Upper lobe of left lung (tissue), 6 donors: ENCODE measurements at regions not wholly inside any gene's neighbourhood (a gene's known extent, or its start where the extent isn't known, plus 50 kb on each side); places are given as distances from the start of the nearest gene placed in this dataset.

Source experiments
- ATAC-seq, 2 donors: fragments of 200-7000 bp; cut with Tn5 transposase; one replicate each; pipeline ENCODE4 v1.9.1; 2022; ENCODE audit warnings: mild to moderate bottlenecking in 2 of 2, moderate library complexity in 2 of 2; ENCODE audit not compliant: low FRiP score in 2 of 2
- DNase-seq, 2 donors: peaks; one replicate each; pipeline ENCODE4 v3.0.0-alpha.2; 2019 to 2020
- H3K27ac ChIP-seq, 4 donors: fragments of 200-600 bp; sonication (generic); one replicate each; pipeline ENCODE4 v1.5.1; 2016 to 2019
- H3K27me3 ChIP-seq, 4 donors: fragments of 200-600 bp; sonication (generic); one replicate each; pipeline ENCODE4 v1.5.1; 2017 to 2019
- H3K36me3 ChIP-seq, 4 donors: fragments of 200-600 bp; sonication (generic); one replicate each; pipeline ENCODE4 v1.5.1; 2016 to 2019
- H3K4me1 ChIP-seq, 4 donors: fragments of 200-600 bp; sonication (generic); one replicate each; pipeline ENCODE4 v1.5.1; 2018 to 2019
- H3K4me3 ChIP-seq, 4 donors: fragments of 200-600 bp; sonication (generic); one replicate each; pipeline ENCODE4 v1.5.1; 2017 to 2019; ENCODE audit warnings: mild to moderate bottlenecking in 2 of 4, moderate library complexity in 1 of 4
- H3K9me3 ChIP-seq, 4 donors: fragments of 200-600 bp; sonication (generic); one replicate each; pipeline ENCODE4 v1.5.1; 2018 to 2019
- EP300 ChIP-seq, 4 donors: sonication (generic); formaldehyde crosslinking; IDR thresholded peaks; one replicate each; pipeline ENCODE4 v1.5.1; 2017; ENCODE audit warnings: antibody characterized with exemption in 4 of 4, control low read depth in 2 of 4
- POLR2A ChIP-seq, 4 donors: fragments of 450-650 bp; IDR thresholded peaks; one replicate each; pipeline ENCODE4 v1.5.1; 2016 to 2017; ENCODE audit warnings: antibody characterized with exemption in 4 of 4, mild to moderate bottlenecking in 2 of 4
- POLR2AphosphoS5 ChIP-seq, 2 donors: sonication (generic); formaldehyde crosslinking; IDR thresholded peaks; one replicate each; pipeline ENCODE4 v1.5.1; 2017; ENCODE audit warnings: antibody characterized with exemption in 2 of 2
- WGBS, 2 donors: methylation state at CpG; one replicate each; pipeline ENCODE4 v1.1.5; 2017 to 2018; 5-methylcytosine and 5-hydroxymethylcytosine counted together
- TF ChIP-seq, protein P1 (sequence below), 6 experiments: fragments of 450-650 bp in 4 of 6; fragments of 200-600 bp in 2 of 6; sonication (generic) in 2 of 6; IDR thresholded peaks; one replicate each; pipeline ENCODE4 v1.5.1; 2016 to 2019; ENCODE audit warnings: antibody characterized with exemption in 6 of 6
- donor health status: DM: no; HTN: no; CAD: no; lungs with moderate emphysema.
- donor health status: DM: no; HTN: yes; CAD: no; lungs with severe emphysema.

DNA sequence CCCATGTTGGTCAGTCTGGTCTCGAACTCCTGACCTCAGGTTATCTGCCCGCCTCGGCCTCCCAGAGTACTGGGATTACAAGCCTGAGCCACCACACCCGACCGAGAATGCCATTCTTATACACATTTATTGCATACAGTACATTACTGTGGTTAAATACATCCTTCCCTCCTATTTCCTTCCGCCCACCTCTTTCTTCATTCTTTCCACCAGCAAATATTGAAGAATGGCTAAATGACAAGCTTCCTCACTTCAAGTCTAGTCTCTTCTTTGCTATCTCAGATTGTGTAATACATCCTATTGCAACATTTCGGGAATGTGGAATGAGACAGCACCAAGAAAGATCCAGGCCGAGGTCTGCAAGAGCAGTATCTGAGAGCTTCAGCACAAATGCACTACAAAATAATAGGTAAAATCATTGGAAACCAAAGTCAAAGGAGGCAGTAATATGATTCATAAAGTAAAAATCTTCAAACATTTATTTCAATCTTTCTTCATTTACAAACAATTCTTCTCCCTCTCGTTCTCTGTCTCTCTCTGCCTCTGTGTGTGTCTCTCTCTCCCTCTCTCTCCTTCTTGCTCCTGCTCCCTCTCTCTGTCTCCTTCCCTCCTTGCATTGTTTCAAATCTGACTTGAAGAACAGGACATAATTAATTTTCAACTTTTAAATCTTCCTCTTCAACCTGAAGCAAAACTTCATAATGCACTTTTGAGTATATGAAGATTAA is 94.7 kb upstream of the TGFBR2 start:
- DNase-seq (no peak), ATAC-seq (peak in 1 of 2 donors; percentile 95)
- H3K9me3 ChIP-seq, result no peaks in the 10 kb centered on the region
- peak overlapping the region in 2 of 4 donors; percentile 19 to 30 for H3K27ac ChIP-seq
- 54 to 63% methylated on average over 9 of the region's 9 CpGs for WGBS, 2 donors
- no peaks in the 10 kb centered on the region for H3K27me3 ChIP-seq
- no peak overlapping the region for H3K4me3 ChIP-seq
- TF ChIP-seq POLR2AphosphoS5 (IDR thresholded peaks at IDR 0.05) (peak in 1 of 2 donors; percentile 68), POLR2A (IDR thresholded peaks at IDR 0.05) (no peak), EP300 (IDR thresholded peaks at IDR 0.05) (peak in 1 of 4 donors; percentile 31)
- peaks cover 8 to 9% (median 9%) of the 10 kb centered on the region in 4 donors for H3K4me1 ChIP-seq
- no peaks in the 10 kb centered on the region for H3K36me3 ChIP-seq

DNA sequence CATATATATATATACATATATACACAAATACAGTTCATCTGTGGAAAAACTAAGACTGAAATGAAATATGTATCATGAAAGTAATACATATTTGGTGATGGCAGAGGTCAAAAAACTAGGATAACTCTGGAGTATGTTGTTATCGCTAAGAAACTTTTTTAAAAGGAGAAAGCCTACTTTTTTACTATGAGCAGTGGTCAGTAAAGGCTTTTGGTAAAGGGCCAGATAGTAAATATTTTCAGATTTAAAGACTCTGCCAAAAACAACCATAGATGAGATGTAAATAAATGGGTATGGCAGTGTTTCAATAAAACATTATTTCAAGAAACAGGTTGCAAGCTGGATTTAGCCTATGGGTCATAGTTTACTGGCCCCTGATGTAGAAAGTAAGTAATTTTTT is 93.8 kb upstream of the TGFBR2 start:
- peaks cover 8 to 11% (median 10%) of the 10 kb centered on the region in 4 donors for H3K4me1 ChIP-seq
- H3K9me3 ChIP-seq, result no peaks in the 10 kb centered on the region
- ATAC-seq (no peak), DNase-seq (no peak)
- TF ChIP-seq POLR2AphosphoS5 (IDR thresholded peaks at IDR 0.05), result no peak
- no peak for TF ChIP-seq EP300 (IDR thresholded peaks at IDR 0.05)
- TF ChIP-seq, protein P1, sequence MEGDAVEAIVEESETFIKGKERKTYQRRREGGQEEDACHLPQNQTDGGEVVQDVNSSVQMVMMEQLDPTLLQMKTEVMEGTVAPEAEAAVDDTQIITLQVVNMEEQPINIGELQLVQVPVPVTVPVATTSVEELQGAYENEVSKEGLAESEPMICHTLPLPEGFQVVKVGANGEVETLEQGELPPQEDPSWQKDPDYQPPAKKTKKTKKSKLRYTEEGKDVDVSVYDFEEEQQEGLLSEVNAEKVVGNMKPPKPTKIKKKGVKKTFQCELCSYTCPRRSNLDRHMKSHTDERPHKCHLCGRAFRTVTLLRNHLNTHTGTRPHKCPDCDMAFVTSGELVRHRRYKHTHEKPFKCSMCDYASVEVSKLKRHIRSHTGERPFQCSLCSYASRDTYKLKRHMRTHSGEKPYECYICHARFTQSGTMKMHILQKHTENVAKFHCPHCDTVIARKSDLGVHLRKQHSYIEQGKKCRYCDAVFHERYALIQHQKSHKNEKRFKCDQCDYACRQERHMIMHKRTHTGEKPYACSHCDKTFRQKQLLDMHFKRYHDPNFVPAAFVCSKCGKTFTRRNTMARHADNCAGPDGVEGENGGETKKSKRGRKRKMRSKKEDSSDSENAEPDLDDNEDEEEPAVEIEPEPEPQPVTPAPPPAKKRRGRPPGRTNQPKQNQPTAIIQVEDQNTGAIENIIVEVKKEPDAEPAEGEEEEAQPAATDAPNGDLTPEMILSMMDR (IDR thresholded peaks at IDR 0.05), result no peak
- TF ChIP-seq POLR2A (IDR thresholded peaks at IDR 0.05), result no peak
- no peaks in the 10 kb centered on the region for H3K27me3 ChIP-seq
- 30 to 48% methylated on average over 1 of the region's 1 CpG for WGBS, 2 donors
- peak overlapping the region in 1 of 4 donors; percentile 35 for H3K27ac ChIP-seq
- no peaks in the 10 kb centered on the region for H3K36me3 ChIP-seq
- no peak overlapping the region for H3K4me3 ChIP-seq

DNA sequence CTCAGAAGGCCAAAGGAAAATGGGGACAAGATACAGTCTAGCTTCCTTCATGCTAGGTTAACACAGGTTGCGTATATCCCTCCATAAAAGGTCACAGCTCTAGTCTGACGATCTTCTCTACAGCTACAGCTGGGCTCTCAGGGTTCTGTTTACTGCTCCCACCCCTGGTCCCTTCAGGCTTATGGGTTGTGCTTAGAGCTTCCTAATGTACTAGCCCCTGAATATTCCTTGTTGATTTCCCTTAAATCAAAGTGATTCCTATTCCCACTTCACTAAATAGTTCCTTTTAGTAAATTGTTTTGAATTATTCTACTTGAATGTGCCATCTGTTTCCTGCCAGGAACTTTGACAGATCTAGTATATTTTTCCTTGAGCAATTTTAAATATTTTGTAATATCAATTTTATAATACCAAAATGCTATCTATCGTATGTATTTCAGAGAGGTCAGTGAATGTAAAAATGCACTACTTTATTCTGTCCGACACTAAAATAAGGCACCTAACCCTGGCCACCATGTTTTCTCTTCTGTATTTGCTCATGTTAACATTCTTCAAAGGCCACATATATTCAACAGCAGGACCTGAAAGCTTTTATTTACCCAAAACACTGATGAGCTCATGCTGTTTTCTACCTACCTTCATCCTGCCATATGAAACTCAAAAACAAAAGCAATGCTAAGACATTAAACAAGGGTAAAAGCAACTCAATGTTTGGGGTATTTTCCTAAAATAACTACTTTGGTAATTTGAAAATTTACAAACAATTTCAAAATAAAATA is 92.8 kb upstream of the TGFBR2 start:
- DNase-seq (no peak), ATAC-seq (no peak)
- Histone ChIP-seq H3K27me3 (no peaks in the 10 kb centered on the region), H3K4me3 (no peak overlapping the region), H3K27ac (peak overlapping the region in 1 of 4 donors; percentile 9), H3K4me1 (peaks cover 11 to 20% (median 17%) of the 10 kb centered on the region in 4 donors), H3K36me3 (no peaks in the 10 kb centered on the region), H3K9me3 (no peaks in the 10 kb centered on the region)
- TF ChIP-seq POLR2A (IDR thresholded peaks at IDR 0.05) (no peak), EP300 (IDR thresholded peaks at IDR 0.05) (no peak), POLR2AphosphoS5 (IDR thresholded peaks at IDR 0.05) (no peak)
- TF ChIP-seq, protein P1 (IDR thresholded peaks at IDR 0.05), result no peak
- WGBS, 2 donors, result 89 to 90% methylated on average over 4 of the region's 4 CpGs

DNA sequence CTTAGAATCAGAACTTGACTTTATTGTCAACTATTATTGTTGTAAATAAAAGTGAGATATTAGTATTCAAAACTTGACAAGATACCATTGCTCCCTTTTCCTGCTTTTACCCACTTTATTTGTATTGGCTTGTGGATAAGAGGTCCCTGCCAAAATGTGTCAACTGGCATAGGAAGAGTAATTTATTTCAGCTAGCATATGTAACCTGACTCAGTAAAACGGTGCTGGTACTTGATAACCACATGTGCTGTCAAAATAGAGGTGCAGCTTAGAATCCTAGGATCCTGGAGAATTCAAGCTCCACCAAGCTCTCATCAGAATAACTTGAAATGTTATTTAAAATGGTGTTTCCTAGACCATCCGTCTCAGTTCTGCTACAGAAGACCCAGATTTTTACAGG is 90.2 kb upstream of the TGFBR2 start:
- H3K27ac ChIP-seq, result no peak overlapping the region
- peaks cover 14 to 34% (median 29%) of the 10 kb centered on the region in 4 donors for H3K4me1 ChIP-seq
- ATAC-seq (no peak), DNase-seq (no peak)
- H3K9me3 ChIP-seq, result no peaks in the 10 kb centered on the region
- 53 to 57% methylated on average over 2 of the region's 2 CpGs for WGBS, 2 donors
- H3K4me3 ChIP-seq, result no peak overlapping the region
- no peaks in the 10 kb centered on the region for H3K27me3 ChIP-seq
- TF ChIP-seq EP300 (IDR thresholded peaks at IDR 0.05) (no peak), POLR2A (IDR thresholded peaks at IDR 0.05) (no peak), POLR2AphosphoS5 (IDR thresholded peaks at IDR 0.05) (no peak)
- TF ChIP-seq, protein P1 (IDR thresholded peaks at IDR 0.05), result no peak
- H3K36me3 ChIP-seq, result no peaks in the 10 kb centered on the region

DNA sequence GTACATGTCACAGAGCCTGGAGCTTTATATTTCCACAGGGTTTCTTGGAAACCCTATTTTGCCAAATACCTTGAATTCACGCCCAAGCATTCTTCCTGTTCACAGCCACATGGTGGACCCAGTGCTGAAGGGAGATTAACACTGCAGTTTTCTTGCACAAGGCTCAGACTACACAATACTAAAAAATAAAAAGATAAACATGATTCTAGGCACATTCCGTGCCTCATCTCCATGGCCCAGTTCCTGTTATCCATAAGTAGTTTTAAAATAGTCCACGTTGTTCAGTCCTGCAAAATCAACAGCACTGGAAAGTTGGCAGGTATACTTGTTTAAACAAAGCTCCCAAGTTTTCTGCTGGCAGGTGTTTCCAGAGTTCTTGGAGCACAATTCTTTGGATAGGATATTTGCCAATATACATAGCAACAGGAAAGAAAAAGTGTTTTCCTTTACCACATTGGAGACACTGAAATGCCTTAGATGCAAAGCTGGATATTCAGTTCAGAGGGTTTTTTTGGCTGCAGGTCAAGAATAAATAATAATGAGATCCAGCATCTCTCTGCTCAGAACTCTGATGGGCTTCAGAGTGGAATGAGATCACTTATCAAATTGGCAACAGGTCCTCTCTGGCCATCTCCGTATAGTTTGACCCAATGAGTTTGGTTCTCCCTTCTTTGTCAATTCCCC is 88.1 kb upstream of the TGFBR2 start:
- H3K27ac ChIP-seq, result peak overlapping the region; percentile 45 to 75 (median 72)
- no peaks in the 10 kb centered on the region for H3K36me3 ChIP-seq
- peak in 1 of 2 donors; percentile 62 for DNase-seq
- peak; percentile 88 to 90 for ATAC-seq
- no peaks in the 10 kb centered on the region for H3K27me3 ChIP-seq
- no peaks in the 10 kb centered on the region for H3K9me3 ChIP-seq
- TF ChIP-seq EP300 (IDR thresholded peaks at IDR 0.05) (peak; percentile 26 to 96 (median 68)), POLR2A (IDR thresholded peaks at IDR 0.05) (no peak), POLR2AphosphoS5 (IDR thresholded peaks at IDR 0.05) (peak; percentile 53 to 67)
- TF ChIP-seq, protein P1 (IDR thresholded peaks at IDR 0.05), result peak in 2 of 6 experiments; percentile 23 to 39
- WGBS, 2 donors, result 26 to 32% methylated on average over 4 of the region's 4 CpGs
- no peak overlapping the region for H3K4me3 ChIP-seq
- H3K4me1 ChIP-seq, result peaks cover 8 to 30% (median 21%) of the 10 kb centered on the region in 4 donors
